ENCODE measurements at regions not wholly inside any gene's neighbourhood (a gene's known extent, or its start where the extent isn't known, plus 50 kb on each side); places are given as distances from the start of the nearest gene placed in this dataset.

DNA sequence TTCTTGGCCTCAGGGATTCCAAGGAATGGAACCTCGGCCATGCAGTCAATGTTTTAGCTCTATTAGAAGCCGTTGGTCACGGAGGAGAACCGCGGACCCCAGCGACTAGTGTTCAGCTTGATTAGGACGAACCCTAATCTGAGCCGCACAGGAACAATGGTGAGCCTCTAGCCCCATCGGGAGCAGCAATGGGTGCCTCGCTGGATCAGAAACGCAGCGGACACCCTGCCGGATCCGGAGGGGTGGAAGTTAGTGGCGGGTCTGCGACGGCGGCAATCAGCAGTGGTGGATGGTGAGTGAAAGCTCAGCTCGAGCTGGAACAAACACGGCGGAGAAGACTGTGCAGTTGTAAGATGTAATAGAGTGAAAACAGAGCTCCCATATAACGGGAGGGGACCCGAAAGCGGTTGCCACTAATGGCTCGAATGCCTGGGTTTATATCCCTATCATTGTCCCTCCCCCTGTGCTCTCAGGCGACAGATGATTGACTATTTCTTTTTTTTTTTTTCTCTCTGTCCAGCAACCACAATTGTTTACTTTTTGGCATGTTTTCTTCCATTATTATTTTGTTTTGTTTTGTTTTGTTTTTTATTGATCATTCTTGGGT is 127.7 kb downstream of the ZNF664 start:
- H3K27me3 Mint-ChIP-seq, result peaks cover 6% of the 10 kb centered on the region
- no peak overlapping the region for H3K4me3 Mint-ChIP-seq
- no peaks in the 10 kb centered on the region for H3K36me3 Mint-ChIP-seq
- H3K9me3 Mint-ChIP-seq (ENCODE audit: low read depth), result no peaks in the 10 kb centered on the region
- no peak for DNase-seq
- ATAC-seq, result no peak
- CTCF ChIA-PET, result no interaction called here
- H3K27ac Mint-ChIP-seq, result no peak overlapping the region
- no peaks in the 10 kb centered on the region for H3K4me1 Mint-ChIP-seq

DNA sequence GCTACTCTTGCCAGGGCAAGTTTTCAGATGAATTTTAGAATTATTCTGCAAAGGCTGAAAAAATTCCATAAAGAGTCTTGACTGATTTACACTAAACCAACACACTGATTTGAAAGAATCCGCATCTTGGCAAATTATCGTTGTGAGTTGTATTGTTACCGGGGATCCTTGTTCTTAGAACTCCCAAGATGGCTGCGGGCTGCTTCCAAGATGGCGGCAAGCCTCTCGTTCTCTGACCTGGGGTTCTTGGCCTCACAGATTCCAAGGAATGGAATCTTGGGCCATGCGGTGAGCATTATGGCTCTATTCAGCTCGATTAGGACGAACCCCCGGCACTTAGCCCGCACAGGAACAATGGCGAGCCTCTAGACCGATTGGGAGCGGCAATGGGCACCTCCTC is 132.5 kb downstream of the ZNF664 start:
- ATAC-seq, result no peak
- Mint-ChIP-seq H3K27ac (no peak overlapping the region), H3K36me3 (no peaks in the 10 kb centered on the region), H3K4me1 (no peaks in the 10 kb centered on the region), H3K4me3 (no peak overlapping the region), H3K9me3 (ENCODE audit: low read depth) (no peaks in the 10 kb centered on the region), H3K27me3 (no peaks in the 10 kb centered on the region)
- DNase-seq, result no peak
- CTCF ChIA-PET, result interaction anchor here (1.4 kb wide), 1 partner anchor 9 kb away, joined by 3 read pairs; no protein-coding TSS in a partner anchor

DNA sequence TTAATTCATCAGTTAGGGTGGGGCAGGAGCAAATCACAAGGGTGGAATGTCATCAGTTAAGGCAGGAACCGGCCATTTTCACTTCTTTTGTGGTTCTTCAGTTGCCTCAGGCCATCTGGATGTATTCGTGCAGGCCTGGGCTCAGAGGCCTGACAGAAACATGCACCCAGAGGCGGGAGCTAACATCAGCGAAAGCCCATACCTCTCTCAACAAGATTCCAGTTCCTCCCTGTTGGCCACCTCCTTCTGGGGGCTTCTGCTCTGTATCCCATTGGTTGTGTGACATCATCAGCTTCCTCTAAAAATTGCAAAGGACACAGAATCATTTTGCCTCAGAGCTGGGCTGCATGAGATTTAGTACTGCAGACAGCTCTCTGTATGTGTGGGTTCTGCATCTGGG is 134.3 kb downstream of the ZNF664 start:
- Mint-ChIP-seq H3K4me1 (no peaks in the 10 kb centered on the region), H3K9me3 (ENCODE audit: low read depth) (no peaks in the 10 kb centered on the region), H3K36me3 (no peaks in the 10 kb centered on the region), H3K27ac (no peak overlapping the region), H3K4me3 (no peak overlapping the region), H3K27me3 (no peaks in the 10 kb centered on the region)
- CTCF ChIA-PET, result no interaction called here
- no peak for ATAC-seq
- no peak for DNase-seq

DNA sequence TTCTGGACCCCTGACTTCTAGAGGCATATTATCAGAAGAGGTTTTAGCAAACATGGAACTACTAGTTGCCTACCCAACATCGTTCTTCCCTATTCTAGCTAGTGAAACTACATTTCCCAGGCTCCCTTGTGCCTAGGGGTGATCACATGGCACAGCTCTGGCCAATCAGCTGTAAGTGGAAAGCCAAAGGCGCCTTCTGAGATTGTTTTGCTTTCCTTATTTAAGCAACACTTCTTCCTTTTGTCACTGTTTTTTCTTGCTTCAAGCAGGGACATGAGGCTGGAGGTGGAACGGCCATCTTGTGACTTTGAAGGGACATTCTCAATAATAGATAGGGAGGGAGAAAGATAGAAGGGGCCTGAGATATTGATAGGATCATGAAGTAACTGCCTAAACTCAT is 136.7 kb downstream of the ZNF664 start:
- no peaks in the 10 kb centered on the region for H3K27me3 Mint-ChIP-seq

DNA sequence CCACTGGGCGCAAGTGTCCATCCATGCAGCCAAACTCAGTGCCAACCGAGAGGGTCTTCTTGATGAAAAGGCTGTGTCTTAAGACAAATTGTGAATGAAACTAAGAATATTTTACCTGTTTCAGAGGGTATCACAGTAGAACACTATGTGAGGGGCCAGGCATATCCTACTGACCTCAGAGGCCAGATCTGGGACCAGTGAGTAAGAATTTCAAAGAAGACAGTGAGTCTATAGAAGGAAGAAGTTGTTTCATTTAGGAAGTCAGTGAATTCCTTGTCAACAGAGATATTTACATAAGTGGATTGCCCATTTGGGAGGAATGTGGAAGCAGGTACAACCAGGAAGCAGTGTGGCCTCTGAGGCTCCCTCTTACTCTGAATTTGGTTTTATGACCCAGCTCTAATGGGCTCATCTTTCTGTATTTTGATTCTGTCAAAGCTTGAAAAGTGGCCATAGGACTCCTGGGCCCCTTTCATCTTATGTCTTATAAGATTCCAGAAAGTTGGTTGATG is 137.4 kb downstream of the ZNF664 start:
- Mint-ChIP-seq H3K9me3 (ENCODE audit: low read depth) (no peaks in the 10 kb centered on the region), H3K4me1 (no peaks in the 10 kb centered on the region), H3K27ac (no peak overlapping the region), H3K36me3 (no peaks in the 10 kb centered on the region), H3K27me3 (no peaks in the 10 kb centered on the region), H3K4me3 (no peak overlapping the region)
- CTCF ChIA-PET, result no interaction called here
- DNase-seq, result no peak
- no peak for ATAC-seq

More for the DNA sequence above, 136.7 kb downstream of the ZNF664 start:
- Mint-ChIP-seq H3K4me1 (no peaks in the 10 kb centered on the region), H3K36me3 (no peaks in the 10 kb centered on the region), H3K9me3 (ENCODE audit: low read depth) (no peaks in the 10 kb centered on the region), H3K4me3 (no peak overlapping the region), H3K27ac (no peak overlapping the region)
- CTCF ChIA-PET, result no interaction called here
- peak; percentile 52 for DNase-seq
- peak; percentile 36 for ATAC-seq

DNA sequence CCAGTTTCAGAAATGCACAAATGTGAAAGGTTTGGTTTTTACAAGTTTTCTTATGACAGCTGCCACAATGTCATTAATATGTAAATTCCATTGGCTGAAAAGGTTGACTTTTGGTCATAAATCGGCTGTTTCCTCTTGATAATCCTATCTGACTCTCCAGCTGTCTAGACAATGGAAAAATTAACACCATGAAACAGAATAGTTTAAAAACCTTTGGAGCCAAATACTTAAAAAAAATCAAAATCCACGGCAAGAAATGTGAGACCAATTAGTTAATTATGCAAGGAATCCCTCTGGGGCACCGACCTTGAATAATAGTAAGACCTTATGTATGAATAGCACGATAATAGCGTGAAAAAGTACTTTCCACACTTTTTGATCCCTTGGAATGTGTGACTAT is 138.0 kb downstream of the ZNF664 start:
- Mint-ChIP-seq H3K27ac (no peak overlapping the region), H3K9me3 (ENCODE audit: low read depth) (no peaks in the 10 kb centered on the region), H3K4me1 (no peaks in the 10 kb centered on the region), H3K4me3 (no peak overlapping the region), H3K36me3 (no peaks in the 10 kb centered on the region), H3K27me3 (no peaks in the 10 kb centered on the region)
- ATAC-seq (no peak), DNase-seq (no peak)
- CTCF ChIA-PET, result no interaction called here

DNA sequence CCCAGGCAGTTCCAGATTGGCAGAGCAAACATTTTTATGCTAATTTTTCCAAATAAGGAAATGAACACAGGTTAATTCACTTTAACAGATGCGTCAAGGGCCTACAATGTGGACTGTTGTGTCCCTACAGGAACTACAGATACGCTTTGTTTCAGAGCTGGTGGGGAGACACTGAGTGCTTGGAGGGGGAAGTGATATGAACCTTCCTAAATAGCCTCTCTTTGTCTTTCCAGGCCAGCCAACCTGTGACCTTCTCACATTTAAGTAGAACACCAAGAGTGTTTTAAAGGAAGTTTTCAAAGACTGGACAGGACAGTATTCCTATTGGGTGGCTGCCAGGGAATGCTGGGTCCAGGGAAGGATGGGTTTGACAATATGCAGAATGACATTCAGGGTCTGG is 141.3 kb downstream of the ZNF664 start:
- CTCF ChIA-PET, result no interaction called here
- DNase-seq, result no peak
- Mint-ChIP-seq H3K27ac (no peak overlapping the region), H3K4me3 (no peak overlapping the region), H3K4me1 (peaks cover 3% of the 10 kb centered on the region), H3K9me3 (ENCODE audit: low read depth) (no peaks in the 10 kb centered on the region), H3K36me3 (no peaks in the 10 kb centered on the region), H3K27me3 (no peaks in the 10 kb centered on the region)
- no peak for ATAC-seq

DNA sequence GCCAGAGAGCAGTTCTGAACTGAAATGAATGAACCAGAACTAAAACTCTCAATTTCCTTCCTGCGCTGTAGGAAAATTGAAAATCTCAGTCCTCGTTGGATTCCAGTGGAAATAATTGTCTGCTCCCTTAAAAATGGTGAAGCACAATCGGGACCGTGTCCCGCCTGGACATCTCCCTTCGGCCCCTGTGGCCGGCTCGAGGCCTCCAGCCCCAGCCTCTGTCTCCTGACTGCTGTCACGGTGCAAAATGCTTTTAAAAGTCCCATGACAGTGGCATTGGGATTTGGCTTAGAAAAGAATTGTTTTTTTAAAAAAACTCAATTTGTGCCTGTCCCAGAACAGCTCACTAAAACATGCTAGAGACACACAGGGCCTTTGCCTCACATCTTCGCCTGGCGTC is 142.5 kb downstream of the ZNF664 start:
- CTCF ChIA-PET, result no interaction called here
- Mint-ChIP-seq H3K9me3 (ENCODE audit: low read depth) (no peaks in the 10 kb centered on the region), H3K27me3 (no peaks in the 10 kb centered on the region), H3K27ac (no peak overlapping the region), H3K36me3 (no peaks in the 10 kb centered on the region), H3K4me3 (no peak overlapping the region), H3K4me1 (peaks cover 3% of the 10 kb centered on the region)
- no peak for DNase-seq
- no peak for ATAC-seq

DNA sequence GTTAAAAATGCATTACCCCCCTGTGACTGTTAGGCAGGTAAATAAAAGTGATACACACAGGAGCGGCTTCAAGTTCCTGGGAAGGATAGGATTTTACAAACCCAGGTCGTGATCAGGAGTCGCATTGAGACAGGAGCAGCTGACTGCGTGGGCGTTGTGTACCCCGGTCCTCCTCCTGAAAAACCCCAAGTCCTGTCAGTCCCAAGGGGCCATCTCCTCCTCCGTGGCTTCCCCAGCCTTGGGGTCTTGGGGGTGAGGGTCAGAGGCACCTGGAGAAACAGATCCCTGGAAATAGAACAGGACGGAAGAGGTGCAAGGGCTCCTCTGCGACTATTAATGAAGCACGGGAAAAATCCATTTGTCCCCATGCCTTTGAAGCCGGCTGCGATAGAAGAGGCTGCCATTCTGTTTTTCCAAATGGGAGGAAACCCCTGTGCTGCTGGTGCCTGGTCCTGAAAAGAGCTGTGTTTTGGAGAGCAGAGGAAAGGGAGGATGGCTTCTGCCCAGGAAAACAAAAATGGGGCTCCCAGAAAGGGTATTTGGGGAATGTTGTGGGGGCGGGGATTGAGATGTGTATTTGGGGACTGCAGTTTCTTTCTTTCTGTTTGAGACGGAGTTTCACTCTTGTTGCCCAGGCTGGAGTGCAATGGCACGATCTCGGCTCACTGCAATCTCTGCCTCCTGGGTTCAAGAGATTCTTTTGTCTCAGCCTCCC is 143.1 kb downstream of the ZNF664 start:
- no peak overlapping the region for H3K27ac Mint-ChIP-seq
- CTCF ChIA-PET, result interaction anchor here (0.9 kb wide), 1 partner anchor 9 kb away, joined by 3 read pairs; no protein-coding TSS in a partner anchor
- no peaks in the 10 kb centered on the region for H3K9me3 Mint-ChIP-seq (ENCODE audit: low read depth)
- DNase-seq (no peak), ATAC-seq (no peak)
- peaks cover 3% of the 10 kb centered on the region for H3K4me1 Mint-ChIP-seq
- no peak overlapping the region for H3K4me3 Mint-ChIP-seq
- no peaks in the 10 kb centered on the region for H3K27me3 Mint-ChIP-seq
- no peaks in the 10 kb centered on the region for H3K36me3 Mint-ChIP-seq

DNA sequence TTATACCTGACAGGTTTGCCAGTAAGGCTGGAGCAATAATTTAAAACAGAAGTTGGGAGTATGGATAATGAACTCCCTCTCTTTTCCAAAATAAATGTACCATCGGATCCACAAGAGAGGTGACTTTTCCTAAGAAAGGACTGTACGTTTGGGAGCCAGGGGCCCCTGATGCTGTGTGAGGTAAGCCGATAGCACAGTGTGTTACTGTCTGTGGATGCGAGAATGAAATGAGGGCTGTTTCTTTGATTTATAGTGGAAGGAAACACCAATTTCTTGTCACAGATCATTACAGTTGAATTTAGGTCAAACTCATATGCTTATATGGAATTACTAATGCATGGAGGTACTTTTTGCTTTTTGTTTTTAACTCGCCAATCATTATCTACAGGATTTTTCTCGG is 147.7 kb downstream of the ZNF664 start:
- Mint-ChIP-seq H3K27me3 (peaks cover 17% of the 10 kb centered on the region), H3K4me1 (peaks cover 15% of the 10 kb centered on the region), H3K9me3 (ENCODE audit: low read depth) (no peaks in the 10 kb centered on the region), H3K36me3 (no peaks in the 10 kb centered on the region), H3K4me3 (no peak overlapping the region), H3K27ac (no peak overlapping the region)
- ATAC-seq, result no peak
- CTCF ChIA-PET, result no interaction called here
- no peak for DNase-seq

DNA sequence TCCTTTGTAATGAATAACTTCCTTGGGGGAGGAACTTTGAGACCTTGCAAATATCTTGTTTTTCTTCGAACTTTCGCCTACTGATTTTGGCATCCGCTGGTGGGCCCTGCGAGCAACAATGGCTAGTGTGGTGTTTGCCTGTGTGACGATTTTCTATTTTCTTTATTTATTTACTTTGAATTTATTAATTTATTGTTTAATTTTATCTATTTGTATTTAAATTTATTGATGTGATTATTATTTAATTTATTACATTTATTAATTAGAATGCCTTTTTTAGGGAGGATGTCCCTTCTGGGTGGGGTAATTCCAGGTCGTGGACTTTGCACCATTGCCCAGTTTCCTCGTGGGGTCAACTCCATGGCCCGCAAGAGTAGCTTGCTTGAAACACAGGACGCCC is 149.7 kb downstream of the ZNF664 start:
- H3K36me3 Mint-ChIP-seq, result no peaks in the 10 kb centered on the region
- no peaks in the 10 kb centered on the region for H3K9me3 Mint-ChIP-seq (ENCODE audit: low read depth)
- no peak for ATAC-seq
- no peak for DNase-seq
- peaks cover 18% of the 10 kb centered on the region for H3K27me3 Mint-ChIP-seq
- peaks cover 29% of the 10 kb centered on the region for H3K4me1 Mint-ChIP-seq
- H3K27ac Mint-ChIP-seq, result no peak overlapping the region
- CTCF ChIA-PET, result no interaction called here
- H3K4me3 Mint-ChIP-seq, result no peak overlapping the region

DNA sequence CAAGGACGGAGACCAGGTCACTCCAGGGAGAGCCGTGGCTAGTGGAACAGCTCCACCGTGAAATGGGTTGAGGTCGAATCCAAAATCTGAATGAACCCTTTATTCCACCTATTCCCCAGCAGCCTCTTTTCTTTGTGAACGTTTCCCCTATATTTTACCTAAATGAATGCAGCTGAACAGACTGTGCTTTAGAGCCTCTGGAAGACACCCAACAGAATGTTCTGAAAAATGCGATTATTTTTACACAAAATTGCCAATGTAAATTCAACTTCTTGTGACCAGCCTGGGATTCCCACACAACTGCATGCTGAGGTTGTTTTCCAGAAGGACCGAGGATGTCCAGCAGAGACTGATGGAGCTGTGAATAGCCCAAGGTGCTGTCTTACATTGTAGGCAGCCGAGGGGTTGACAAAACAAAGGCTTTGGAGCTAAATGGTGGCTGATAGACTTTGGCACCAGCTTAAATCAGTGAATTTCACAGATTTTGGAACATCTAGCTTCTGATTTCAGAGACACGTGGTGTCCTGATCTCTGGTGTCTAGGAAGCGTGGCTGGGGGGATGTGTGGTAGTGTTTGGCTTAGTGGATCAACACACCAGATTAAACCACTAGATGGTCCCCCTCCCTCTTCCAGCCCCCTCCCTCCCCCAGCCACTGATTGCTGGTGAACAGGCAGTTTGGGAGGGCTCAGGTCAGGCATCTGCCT is 150.4 kb downstream of the ZNF664 start:
- CTCF ChIA-PET, result no interaction called here
- DNase-seq (no peak), ATAC-seq (no peak)
- Mint-ChIP-seq H3K4me3 (no peak overlapping the region), H3K27ac (no peak overlapping the region), H3K4me1 (peaks cover 29% of the 10 kb centered on the region), H3K27me3 (peaks cover 18% of the 10 kb centered on the region), H3K36me3 (no peaks in the 10 kb centered on the region), H3K9me3 (ENCODE audit: low read depth) (no peaks in the 10 kb centered on the region)

DNA sequence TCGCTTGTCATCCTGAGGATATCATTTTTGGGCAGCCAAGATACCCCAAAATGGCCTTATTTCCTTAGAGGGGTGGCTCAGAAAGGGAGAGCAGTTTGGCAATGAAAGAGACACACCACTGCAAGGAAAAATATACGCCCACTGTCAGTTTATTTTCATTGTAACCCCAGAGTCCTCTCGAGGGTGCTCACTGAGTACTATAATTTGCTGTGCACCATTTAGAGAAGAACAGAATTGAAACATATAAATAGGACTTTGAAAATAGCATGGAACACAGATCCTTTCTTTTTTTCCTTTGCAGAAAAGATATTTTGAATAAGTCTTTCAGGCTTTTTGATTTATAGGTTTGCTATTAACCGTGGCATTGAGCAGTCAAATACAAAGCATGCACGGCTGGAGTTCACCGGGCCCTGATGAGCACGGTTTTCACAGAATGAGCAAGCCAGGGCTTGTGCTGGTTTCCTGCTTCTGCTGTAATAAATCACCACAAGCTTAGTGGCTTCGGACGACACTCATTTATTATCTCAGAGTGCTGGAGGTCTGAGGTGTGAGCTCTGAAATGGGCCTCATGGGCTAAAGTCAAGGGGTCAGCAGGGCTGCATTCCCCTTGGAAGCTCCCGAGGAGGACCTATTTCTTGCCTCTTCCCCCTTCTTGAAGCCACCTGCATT is 152.3 kb downstream of the ZNF664 start:
- Mint-ChIP-seq H3K27me3 (peaks cover 20% of the 10 kb centered on the region), H3K27ac (no peak overlapping the region), H3K36me3 (no peaks in the 10 kb centered on the region), H3K4me3 (no peak overlapping the region), H3K9me3 (ENCODE audit: low read depth) (no peaks in the 10 kb centered on the region), H3K4me1 (peaks cover 26% of the 10 kb centered on the region)
- DNase-seq (peak; percentile 67), ATAC-seq (peak; percentile 84)
- CTCF ChIA-PET, result interaction anchor here (1.0 kb wide), 1 partner anchor 9 kb away, joined by 3 read pairs; no protein-coding TSS in a partner anchor
